ENCODE measurements at regions not wholly inside any gene's neighbourhood (a gene's known extent, or its start where the extent isn't known, plus 50 kb on each side); places are given as distances from the start of the nearest gene placed in this dataset.

GRCh38 chr3:72426618-72427397 is 421.4 kb downstream of the SHQ1 start:
- peaks cover 3% of the 10 kb centered on the region for H3K4me1 ChIP-seq (ENCODE audit: insufficient read depth, poor library complexity, severe bottlenecking)
- H3K27me3 ChIP-seq (ENCODE audit: insufficient read depth, poor library complexity, severe bottlenecking), result no peaks in the 10 kb centered on the region
- DNase-seq (ENCODE audit: low spot score) (no peak), ATAC-seq (ENCODE audit: low read depth) (no peak)
- H3K4me3 ChIP-seq (ENCODE audit: severe bottlenecking), result no peak overlapping the region
- no peak for TF ChIP-seq CTCF (IDR thresholded peaks at IDR 0.05; ENCODE audit: poor library complexity, severe bottlenecking)
- no peak overlapping the region for H3K27ac ChIP-seq (ENCODE audit: poor library complexity, severe bottlenecking)
- peaks cover 5% of the 10 kb centered on the region for H3K9me3 ChIP-seq (ENCODE audit: severe bottlenecking)
- H3K36me3 ChIP-seq (ENCODE audit: low read depth), result peaks cover 3% of the 10 kb centered on the region; the same call in 1 of the 2 replicates

- Histone ChIP-seq H3K36me3 (ENCODE audit: low read depth) (peaks cover 3% of the 10 kb centered on the region; the same call in 1 of the 2 replicates), H3K4me1 (ENCODE audit: insufficient read depth, poor library complexity, severe bottlenecking) (peaks cover 3% of the 10 kb centered on the region), H3K4me3 (ENCODE audit: severe bottlenecking) (no peak overlapping the region), H3K27me3 (ENCODE audit: insufficient read depth, poor library complexity, severe bottlenecking) (no peaks in the 10 kb centered on the region), H3K9me3 (ENCODE audit: severe bottlenecking) (peaks cover 8% of the 10 kb centered on the region), H3K27ac (ENCODE audit: poor library complexity, severe bottlenecking) (no peak overlapping the region)
- ATAC-seq (ENCODE audit: low read depth), result no peak
- DNase-seq (ENCODE audit: low spot score), result no peak
- no peak for TF ChIP-seq CTCF (IDR thresholded peaks at IDR 0.05; ENCODE audit: poor library complexity, severe bottlenecking)
Observed at GRCh38 chr3:72423643-72424042, 424.6 kb downstream of the SHQ1 start.

- Histone ChIP-seq H3K36me3 (ENCODE audit: low read depth) (peaks cover 3% of the 10 kb centered on the region; the same call in 1 of the 2 replicates), H3K27ac (ENCODE audit: poor library complexity, severe bottlenecking) (no peak overlapping the region), H3K9me3 (ENCODE audit: severe bottlenecking) (peaks cover 8% of the 10 kb centered on the region), H3K4me1 (ENCODE audit: insufficient read depth, poor library complexity, severe bottlenecking) (peaks cover 21% of the 10 kb centered on the region), H3K27me3 (ENCODE audit: insufficient read depth, poor library complexity, severe bottlenecking) (no peaks in the 10 kb centered on the region), H3K4me3 (ENCODE audit: severe bottlenecking) (no peak overlapping the region)
- TF ChIP-seq CTCF (IDR thresholded peaks at IDR 0.05; ENCODE audit: poor library complexity, severe bottlenecking), result no peak
- no peak for ATAC-seq (ENCODE audit: low read depth)
- no peak for DNase-seq (ENCODE audit: low spot score)
Observed at GRCh38 chr3:72421786-72422185, 426.5 kb downstream of the SHQ1 start.

- H3K4me1 ChIP-seq (ENCODE audit: insufficient read depth, poor library complexity, severe bottlenecking), result peaks cover 23% of the 10 kb centered on the region
- ATAC-seq (ENCODE audit: low read depth) (no peak), DNase-seq (ENCODE audit: low spot score) (no peak)
- no peak overlapping the region for H3K27ac ChIP-seq (ENCODE audit: poor library complexity, severe bottlenecking)
- no peaks in the 10 kb centered on the region for H3K27me3 ChIP-seq (ENCODE audit: insufficient read depth, poor library complexity, severe bottlenecking)
- H3K4me3 ChIP-seq (ENCODE audit: severe bottlenecking), result no peak overlapping the region
- H3K36me3 ChIP-seq (ENCODE audit: low read depth), result peaks cover 3% of the 10 kb centered on the region; the same call in 1 of the 2 replicates
- no peak for TF ChIP-seq CTCF (IDR thresholded peaks at IDR 0.05; ENCODE audit: poor library complexity, severe bottlenecking)
- H3K9me3 ChIP-seq (ENCODE audit: severe bottlenecking), result peaks cover 8% of the 10 kb centered on the region
Observed at GRCh38 chr3:72421126-72421525, 427.1 kb downstream of the SHQ1 start.

GRCh38 chr3:72418856-72419255 is 429.4 kb downstream of the SHQ1 start:
- DNase-seq (ENCODE audit: low spot score) (no peak), ATAC-seq (ENCODE audit: low read depth) (no peak)
- Histone ChIP-seq H3K4me1 (ENCODE audit: insufficient read depth, poor library complexity, severe bottlenecking) (peaks cover 23% of the 10 kb centered on the region), H3K27me3 (ENCODE audit: insufficient read depth, poor library complexity, severe bottlenecking) (no peaks in the 10 kb centered on the region), H3K9me3 (ENCODE audit: severe bottlenecking) (peaks cover 8% of the 10 kb centered on the region), H3K4me3 (ENCODE audit: severe bottlenecking) (no peak overlapping the region), H3K27ac (ENCODE audit: poor library complexity, severe bottlenecking) (peak overlapping the region; percentile 31), H3K36me3 (ENCODE audit: low read depth) (peaks cover 3% of the 10 kb centered on the region; the same call in 1 of the 2 replicates)
- no peak for TF ChIP-seq CTCF (IDR thresholded peaks at IDR 0.05; ENCODE audit: poor library complexity, severe bottlenecking)
